RWPE2 (cell line): ENCODE measurements at regions not wholly inside any gene's neighbourhood (a gene's known extent, or its start where the extent isn't known, plus 50 kb on each side); places are given as distances from the start of the nearest gene placed in this dataset.
"Not testable (repeated sequence)": the region's sequence is repeated elsewhere in the genome, so short reads cannot be mapped to it uniquely, and the experiment has no call there.

Experiments used
- ATAC-seq: fragments of 200-7000 bp; cut with Tn5 transposase; 3 replicates; pipeline ENCODE4 v1.9.1; 2021; ENCODE audit warnings: low read depth
- DNase-seq: peaks from one replicate; pipeline ENCODE4 v3.0.0-alpha.2; 2020; ENCODE audit warnings: low spot score
- H3K27ac ChIP-seq: fragments of 450-650 bp; 2 replicates; pipeline ENCODE4 v1.5.1; 2017; ENCODE audit warnings: mild to moderate bottlenecking; ENCODE audit not compliant: poor library complexity, severe bottlenecking
- H3K27me3 ChIP-seq: fragments of 250-450 bp; sonication (Bioruptor Pico); 2 replicates; pipeline ENCODE4 v1.5.1; 2021; ENCODE audit warnings: mild to moderate bottlenecking, moderate library complexity; ENCODE audit not compliant: insufficient read depth, poor library complexity, severe bottlenecking
- H3K36me3 ChIP-seq: fragments of 250-450 bp; sonication (Bioruptor Pico); 2 replicates; pipeline ENCODE4 v1.5.1; 2020; ENCODE audit warnings: low read depth, mild to moderate bottlenecking, moderate library complexity
- H3K4me1 ChIP-seq: fragments of 250-450 bp; sonication (Bioruptor Pico); 2 replicates; pipeline ENCODE4 v1.5.1; 2021; ENCODE audit warnings: mild to moderate bottlenecking, moderate library complexity; ENCODE audit not compliant: insufficient read depth, poor library complexity, severe bottlenecking
- H3K4me3 ChIP-seq: fragments of 250-450 bp; sonication (Bioruptor Pico); 2 replicates; pipeline ENCODE4 v1.5.1; 2021; ENCODE audit warnings: mild to moderate bottlenecking, moderate library complexity; ENCODE audit not compliant: severe bottlenecking
- H3K9me3 ChIP-seq: fragments of 250-450 bp; sonication (Bioruptor Pico); 2 replicates; pipeline ENCODE4 v1.5.1; 2021; ENCODE audit warnings: mild to moderate bottlenecking, moderate library complexity; ENCODE audit not compliant: severe bottlenecking
- TF ChIP-seq, protein P1 (sequence below): fragments of 450-650 bp; IDR thresholded peaks from one replicate; pipeline ENCODE4 v1.5.1; 2017; ENCODE audit warnings: mild to moderate bottlenecking, moderate library complexity; ENCODE audit not compliant: poor library complexity, severe bottlenecking

DNA sequence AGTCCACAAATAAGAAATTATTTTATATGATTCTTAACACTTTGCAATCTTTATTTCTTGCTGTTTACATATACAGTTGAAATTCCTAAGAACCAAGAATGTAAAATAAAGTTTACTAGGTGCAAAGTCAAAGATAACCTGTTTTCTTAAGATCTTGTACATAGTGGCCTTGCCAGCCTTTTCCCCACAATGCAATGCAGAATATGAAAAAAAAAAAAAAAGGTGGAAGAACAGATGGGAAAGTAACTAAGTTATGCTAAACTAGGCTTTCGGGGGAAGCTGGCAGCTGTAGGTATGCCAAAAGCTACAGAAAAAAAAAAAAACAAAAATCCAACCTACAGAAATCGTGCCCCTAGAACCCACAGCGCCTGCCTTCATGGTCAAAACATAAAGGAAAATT lies 1588.4 kb downstream of the STIM2 start:
- ATAC-seq (no peak), DNase-seq (no peak)
- H3K36me3 ChIP-seq: no peaks in the 10 kb centered on the region
- H3K4me3 ChIP-seq: no peak overlapping the region
- no peaks in the 10 kb centered on the region for H3K27me3 ChIP-seq
- no peaks in the 10 kb centered on the region for H3K9me3 ChIP-seq
- no peaks in the 10 kb centered on the region for H3K4me1 ChIP-seq
- H3K27ac ChIP-seq: no peak overlapping the region
- TF ChIP-seq, protein P1, sequence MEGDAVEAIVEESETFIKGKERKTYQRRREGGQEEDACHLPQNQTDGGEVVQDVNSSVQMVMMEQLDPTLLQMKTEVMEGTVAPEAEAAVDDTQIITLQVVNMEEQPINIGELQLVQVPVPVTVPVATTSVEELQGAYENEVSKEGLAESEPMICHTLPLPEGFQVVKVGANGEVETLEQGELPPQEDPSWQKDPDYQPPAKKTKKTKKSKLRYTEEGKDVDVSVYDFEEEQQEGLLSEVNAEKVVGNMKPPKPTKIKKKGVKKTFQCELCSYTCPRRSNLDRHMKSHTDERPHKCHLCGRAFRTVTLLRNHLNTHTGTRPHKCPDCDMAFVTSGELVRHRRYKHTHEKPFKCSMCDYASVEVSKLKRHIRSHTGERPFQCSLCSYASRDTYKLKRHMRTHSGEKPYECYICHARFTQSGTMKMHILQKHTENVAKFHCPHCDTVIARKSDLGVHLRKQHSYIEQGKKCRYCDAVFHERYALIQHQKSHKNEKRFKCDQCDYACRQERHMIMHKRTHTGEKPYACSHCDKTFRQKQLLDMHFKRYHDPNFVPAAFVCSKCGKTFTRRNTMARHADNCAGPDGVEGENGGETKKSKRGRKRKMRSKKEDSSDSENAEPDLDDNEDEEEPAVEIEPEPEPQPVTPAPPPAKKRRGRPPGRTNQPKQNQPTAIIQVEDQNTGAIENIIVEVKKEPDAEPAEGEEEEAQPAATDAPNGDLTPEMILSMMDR: no peak

DNA sequence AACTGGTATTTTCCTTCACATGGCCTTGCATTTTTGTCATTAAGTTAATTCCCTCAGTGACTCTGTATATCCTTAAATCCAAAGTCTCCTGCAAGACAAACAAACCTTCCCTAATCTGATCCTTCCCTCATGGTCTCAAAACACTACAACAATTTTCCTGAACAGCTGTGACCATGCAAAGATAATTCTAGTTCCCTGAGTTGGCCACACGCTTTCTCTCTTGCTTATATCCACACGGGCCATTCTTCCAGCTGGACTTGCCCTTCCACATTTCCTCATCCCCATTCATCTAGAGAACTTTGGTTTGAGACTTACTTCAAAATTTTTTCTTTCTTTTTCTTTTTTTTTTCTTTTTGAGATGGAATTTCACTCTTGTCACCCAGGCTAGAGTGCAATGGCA lies 1590.7 kb downstream of the STIM2 start:
- H3K27me3 ChIP-seq: no peaks in the 10 kb centered on the region
- no peak overlapping the region for H3K27ac ChIP-seq
- H3K36me3 ChIP-seq: no peaks in the 10 kb centered on the region
- ATAC-seq: no peak
- H3K4me1 ChIP-seq: no peaks in the 10 kb centered on the region
- TF ChIP-seq, protein P1: no peak
- no peak for DNase-seq
- no peak overlapping the region for H3K4me3 ChIP-seq
- no peaks in the 10 kb centered on the region for H3K9me3 ChIP-seq

DNA sequence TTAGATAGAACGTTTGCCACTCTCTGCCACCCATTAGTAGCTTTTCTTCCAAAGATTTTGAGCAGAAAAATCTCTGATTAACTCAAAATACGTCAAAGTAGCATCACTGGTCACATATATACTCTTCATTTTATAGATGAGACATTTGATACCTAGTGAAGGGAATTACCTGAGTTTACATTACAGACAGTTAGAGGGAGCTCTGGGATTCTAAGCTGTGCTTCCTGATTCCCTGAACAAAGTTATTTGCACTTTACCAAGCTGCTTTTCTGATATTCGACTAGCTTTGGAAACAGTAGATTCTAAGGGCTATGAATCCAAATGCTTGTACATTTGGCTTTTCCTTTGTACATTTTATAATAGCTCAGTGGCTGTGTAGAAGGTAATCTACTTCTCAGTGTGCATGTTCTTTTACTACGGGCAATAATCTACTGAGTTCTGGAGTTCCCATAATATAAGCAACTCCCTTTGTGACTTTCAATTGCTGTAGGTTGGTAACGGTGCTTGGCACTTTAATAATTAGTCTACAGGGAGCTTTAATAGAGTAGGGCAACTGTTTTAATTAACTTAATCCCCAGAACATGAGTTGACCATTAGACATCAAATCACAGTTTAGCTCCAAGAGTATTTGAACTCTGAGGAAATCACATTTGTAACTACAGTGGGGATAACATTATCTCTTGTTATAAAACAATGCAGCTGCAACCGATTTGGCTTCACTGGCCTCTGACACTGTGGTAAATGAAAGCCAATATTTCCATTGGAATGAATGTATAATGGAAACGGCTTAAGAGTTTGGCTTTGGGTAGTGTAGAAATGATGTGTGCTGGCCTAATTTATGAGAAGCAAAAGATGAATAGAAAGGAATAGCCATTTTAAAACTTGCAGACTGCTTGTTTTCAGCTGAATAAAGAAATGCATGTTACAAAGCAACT lies 1602.4 kb downstream of the STIM2 start:
- ATAC-seq (0 out of 3 replicates have a peak, but pooled peaks have one; percentile 29), DNase-seq (no peak)
- TF ChIP-seq, protein P1: peak; percentile 28
- no peaks in the 10 kb centered on the region for H3K9me3 ChIP-seq
- H3K4me1 ChIP-seq: no peaks in the 10 kb centered on the region
- no peaks in the 10 kb centered on the region for H3K36me3 ChIP-seq
- H3K4me3 ChIP-seq: no peak overlapping the region
- no peaks in the 10 kb centered on the region for H3K27me3 ChIP-seq
- no peak overlapping the region for H3K27ac ChIP-seq

GRCh38 chr4:28464823-28465222 lies 1604.2 kb downstream of the STIM2 start:
- TF ChIP-seq, protein P1: no peak
- Histone ChIP-seq H3K4me3 (no peak overlapping the region), H3K27ac (no peak overlapping the region), H3K27me3 (no peaks in the 10 kb centered on the region), H3K4me1 (no peaks in the 10 kb centered on the region), H3K9me3 (no peaks in the 10 kb centered on the region), H3K36me3 (no peaks in the 10 kb centered on the region)
- DNase-seq (no peak), ATAC-seq (no peak)

GRCh38 chr4:28466886-28467285 lies 1606.2 kb downstream of the STIM2 start:
- H3K27ac ChIP-seq, H3K36me3 ChIP-seq, ATAC-seq, H3K9me3 ChIP-seq, H3K27me3 ChIP-seq, H3K4me1 ChIP-seq, H3K4me3 ChIP-seq, DNase-seq: not testable (repeated sequence)
